Ureter (tissue), 1 donor: ENCODE measurements at regions not wholly inside any gene's neighbourhood (a gene's known extent, or its start where the extent isn't known, plus 50 kb on each side); places are given as distances from the start of the nearest gene placed in this dataset.

ENCODE experiments used
- DNase-seq: peaks from one replicate; pipeline ENCODE4 v3.0.0-alpha.2; 2020; ENCODE audit warnings: low spot score
- donor health status: DM: yes; HTN: yes; CAD: no.

DNA sequence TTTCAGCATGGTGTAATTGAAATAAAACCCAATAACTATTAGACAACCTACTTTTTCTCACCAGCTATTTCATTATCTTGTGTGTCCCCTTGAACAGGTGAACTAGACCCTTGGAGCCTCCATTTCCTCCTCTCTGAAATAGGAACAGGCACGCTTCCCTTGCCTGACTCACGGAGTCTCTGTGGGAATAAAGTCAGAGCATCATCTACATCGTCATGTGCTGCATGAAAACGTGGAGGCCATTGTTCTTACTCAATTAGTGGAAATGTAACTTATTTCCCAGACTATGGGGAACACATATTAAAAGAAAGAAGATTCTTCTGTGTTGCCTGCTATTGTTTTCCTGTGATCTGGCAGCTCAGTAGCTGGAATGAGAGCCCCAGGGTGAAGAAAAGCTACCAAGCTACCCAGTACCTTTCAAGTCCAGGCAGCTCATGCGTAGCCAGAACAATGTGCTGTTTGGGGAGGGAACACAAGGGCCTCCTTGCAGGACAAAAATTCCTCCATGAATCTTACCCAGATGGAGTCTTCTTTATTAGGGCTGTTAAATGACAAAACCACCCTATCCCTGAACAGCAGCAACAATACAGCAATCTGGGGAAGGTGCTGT is 59.8 kb downstream of the SOX11 start:
- no peak for DNase-seq

DNA sequence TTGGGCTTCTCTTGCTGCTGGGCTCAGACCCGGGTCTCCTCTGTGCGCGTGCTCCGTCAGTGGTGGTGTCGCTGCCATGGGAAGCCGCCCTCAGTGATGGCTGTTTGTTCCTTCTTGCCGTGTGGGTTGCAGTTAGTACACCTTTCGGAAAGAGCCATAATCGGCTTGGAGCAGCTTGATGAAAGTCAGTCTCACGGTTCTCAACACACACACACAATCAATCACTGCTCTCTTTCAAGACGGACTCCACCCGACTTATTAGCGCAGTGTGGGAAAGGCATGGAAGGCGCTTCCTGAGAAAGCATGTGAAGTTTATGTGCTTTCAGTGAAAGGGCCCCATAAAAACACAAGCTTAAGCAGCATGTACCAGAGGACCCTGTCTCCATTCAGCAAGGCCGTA is 64.1 kb downstream of the SOX11 start:
- DNase-seq, result no peak

DNA sequence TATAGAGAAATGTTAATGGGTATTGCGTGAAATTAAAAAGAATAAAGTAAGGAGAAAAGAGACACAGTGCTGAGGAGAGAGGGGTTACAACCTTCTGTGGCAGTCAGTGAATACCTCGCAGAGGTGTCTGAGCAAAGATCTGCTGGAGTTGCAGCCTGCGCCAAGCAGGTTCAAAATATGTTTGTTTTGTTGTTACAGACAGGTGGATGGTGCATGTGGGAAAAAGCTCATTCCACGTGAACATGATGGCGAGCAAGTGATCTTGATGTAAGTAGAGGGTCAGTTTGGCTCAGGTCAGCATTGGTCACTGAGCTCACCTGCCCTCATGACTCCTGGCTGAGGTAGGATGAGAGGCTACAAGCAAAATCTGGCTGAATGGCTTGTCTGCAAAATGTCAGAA is 66.2 kb downstream of the SOX11 start:
- no peak for DNase-seq

DNA sequence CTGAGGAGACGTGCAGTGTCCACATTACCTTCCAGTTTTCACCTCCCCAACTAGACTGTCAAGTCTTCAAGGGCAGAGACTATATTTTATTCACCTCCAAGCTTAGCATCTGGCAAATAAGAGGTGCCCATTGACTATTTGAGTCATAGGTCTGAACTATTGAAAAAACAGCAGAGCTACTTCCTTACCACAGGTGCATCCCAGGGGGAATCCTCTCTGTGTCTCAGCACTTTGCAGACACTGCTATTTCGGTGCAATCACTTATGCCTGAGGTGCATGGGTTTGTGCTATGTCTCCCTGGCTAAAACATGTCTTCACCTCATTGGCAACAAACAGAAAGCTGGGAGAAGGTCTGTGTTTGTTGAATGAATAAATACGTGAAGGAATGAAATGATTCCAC is 67.8 kb downstream of the SOX11 start:
- no peak for DNase-seq

DNA sequence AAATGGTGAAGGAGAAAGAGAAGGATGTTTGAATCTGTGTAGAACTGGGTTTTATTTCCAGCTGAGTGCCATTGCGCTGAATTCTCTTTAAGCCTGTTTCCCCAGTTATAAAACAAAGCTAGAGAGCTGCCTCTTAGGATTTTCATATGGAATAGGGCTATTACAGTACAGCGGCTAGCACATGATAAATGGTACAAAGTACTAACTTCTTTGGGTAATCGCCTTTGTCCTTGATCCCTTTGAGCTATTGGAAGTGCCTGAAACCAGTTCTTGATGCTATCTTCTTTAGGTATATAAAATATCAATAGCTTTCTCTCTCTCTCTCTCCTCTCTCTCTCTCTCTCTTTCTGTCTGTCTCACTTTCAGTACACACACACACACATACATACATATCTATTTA is 71.3 kb downstream of the SOX11 start:
- DNase-seq, result no peak

DNA sequence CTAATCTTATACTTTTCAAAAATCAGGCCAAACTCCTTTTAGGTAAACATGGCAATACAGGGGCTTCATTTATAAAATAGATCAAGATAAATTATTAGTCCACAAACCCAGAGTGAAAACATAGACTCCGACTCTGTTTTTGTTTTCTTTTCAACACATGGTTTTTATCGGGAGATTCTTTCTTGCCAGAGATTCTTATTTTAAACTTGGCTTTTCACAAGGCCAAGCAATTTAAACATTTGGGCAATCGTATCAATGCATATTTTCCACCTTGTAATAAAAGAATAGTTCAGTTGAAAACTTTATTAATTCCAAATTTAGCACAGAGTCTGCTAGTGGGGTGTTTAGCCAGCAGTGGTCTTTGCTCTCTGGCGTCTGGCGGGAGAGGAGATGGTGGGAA is 71.9 kb downstream of the SOX11 start:
- DNase-seq, result no peak

DNA sequence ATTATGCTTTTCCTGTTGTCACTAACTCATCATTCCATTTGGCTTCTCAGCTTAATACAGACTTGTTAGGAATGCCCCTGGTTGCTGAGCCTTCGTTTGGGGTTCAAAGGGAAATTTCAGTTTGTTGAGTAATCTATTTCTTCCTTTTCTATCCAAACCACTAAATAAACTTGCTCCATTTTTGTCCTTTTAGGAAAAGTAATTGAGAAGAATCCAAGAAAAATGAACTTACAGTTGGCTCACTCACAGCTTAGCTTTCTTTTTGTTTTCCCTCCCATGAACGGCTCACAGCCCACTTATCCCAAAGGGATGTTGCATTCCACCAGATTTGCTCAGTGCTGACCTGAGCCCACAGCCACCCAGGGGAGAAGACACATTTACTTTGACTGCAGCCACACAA is 73.9 kb downstream of the SOX11 start:
- DNase-seq, result no peak

DNA sequence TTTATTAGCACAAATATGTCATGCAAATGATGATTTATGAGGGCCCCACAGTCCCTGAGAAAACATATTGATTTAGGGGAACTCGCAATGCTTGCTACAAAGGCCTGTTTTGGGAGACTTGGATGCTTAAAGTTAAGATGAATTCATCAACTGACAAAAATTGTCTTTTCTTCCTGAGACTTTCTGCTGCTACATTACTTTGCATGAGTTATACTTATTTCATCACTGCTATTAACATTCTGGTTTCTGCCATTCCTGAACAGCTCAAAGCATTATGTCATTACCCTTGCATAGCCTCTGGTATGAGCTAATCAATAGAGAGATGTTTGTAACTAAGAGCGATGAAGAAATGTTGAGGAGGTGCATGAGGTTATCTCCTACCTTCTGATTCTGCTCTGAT is 74.4 kb downstream of the SOX11 start:
- DNase-seq, result no peak

DNA sequence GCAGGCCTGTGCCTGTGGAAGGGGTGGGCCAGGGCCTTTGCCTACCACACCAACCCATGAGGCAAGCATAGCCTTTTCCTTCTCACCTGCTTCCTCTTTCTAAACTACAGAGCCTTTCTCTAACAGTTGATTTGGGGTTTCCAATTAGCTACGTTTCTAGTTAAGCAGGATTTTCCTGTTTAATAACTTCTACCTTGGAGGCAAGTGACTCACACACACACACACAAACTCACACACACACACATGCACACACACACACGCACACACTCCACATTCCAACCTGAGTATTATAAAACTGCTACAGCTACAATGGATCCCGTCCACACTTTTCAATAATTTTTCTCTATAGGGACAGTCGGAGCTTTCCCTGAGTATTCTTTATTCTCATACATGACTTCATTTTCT is 84.9 kb downstream of the SOX11 start:
- DNase-seq, result no peak

DNA sequence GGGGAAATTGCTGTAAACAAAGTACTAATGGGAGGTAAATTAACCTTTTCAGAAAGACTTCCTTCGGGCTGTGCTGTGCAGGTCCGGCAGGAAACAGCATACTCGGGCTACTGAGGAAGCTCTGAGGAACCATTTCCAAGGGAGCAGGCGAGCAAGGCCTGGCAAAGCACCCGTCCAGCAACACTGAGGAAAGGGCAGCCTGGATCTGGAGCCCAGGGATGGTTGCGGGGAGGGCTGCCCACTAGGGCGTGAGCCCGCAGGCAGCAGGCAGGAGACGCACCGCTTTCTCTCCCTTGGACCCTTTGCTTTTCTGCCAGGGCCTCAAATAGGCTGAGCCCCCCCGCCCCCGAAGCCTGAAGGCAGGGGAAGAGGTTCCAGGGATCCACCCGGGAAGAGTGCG is 89.5 kb downstream of the SOX11 start:
- no peak for DNase-seq

DNA sequence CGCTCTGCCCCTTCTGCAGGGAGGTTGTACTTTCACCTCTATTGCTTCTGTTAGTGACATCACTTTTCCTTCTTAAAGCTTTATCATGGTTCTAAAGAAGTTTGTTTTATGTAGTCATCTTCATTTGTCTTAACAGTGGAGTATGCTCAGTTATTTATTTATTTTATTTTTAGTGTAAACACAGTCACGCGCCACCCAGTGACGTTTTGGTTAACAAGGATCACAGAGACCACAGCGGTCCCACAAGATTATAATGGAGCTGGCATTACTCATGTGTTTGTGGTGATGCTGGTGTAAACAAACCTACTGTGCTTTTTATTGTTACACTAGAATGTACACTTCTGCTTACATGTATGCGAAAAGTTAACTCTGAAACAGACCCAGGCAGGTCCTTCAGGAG is 89.9 kb downstream of the SOX11 start:
- DNase-seq, result no peak

DNA sequence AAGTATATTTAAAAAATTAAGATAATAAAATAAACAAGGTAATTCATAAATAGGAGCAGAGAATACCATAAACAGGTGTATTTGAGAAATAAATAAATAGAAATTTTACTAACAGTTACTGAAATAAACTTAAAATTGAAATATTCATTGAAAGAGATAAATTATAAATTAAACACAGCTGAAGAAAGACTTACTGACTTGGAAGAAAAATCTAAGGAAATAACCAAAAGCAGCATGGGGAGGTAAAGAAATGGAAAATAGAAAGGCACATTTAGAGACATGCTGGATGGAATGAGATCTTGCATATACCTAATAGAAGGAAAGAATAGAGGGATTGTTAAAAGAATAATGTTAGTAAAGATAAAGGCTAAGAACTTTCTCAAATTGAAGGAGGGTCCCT is 96.3 kb downstream of the SOX11 start:
- DNase-seq, result no peak

DNA sequence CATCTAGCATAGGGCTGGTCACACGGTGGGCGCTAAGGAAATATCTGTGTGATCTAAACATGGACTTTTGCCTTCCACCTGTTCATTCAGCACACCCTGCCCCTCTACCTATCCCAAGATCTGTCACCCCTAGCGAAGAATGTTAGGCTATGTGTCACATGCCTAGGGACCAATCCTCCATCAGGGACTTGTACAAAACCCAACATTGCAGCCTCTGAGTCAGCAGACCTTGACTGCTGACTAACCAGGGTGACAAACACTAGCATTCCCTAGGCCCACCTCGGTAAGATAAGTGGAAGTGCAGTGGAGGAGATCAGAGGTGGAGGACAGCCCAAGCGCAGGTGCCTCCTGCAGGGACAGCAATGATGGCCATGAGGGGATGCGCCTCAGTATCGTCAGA is 99.2 kb downstream of the SOX11 start:
- no peak for DNase-seq

DNA sequence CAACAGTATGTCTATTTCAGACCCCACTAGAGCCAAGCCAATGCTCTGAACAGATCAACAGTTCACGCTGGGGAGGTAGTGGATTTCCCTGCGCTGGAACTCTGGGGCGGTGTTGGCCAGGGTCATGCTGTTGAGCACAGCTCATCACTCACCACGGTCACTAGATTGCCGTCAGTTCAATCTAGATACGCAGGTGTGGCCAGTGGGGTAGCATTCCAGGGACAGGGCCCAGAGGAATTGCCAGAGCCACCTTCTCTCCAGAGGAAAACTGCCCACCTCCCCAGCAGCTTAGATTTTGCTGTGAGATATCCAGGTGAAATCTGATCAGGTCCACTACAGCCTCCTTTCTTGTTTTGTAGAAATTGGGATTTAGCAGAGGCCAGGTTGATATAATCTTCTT is 101.8 kb downstream of the SOX11 start:
- no peak for DNase-seq

DNA sequence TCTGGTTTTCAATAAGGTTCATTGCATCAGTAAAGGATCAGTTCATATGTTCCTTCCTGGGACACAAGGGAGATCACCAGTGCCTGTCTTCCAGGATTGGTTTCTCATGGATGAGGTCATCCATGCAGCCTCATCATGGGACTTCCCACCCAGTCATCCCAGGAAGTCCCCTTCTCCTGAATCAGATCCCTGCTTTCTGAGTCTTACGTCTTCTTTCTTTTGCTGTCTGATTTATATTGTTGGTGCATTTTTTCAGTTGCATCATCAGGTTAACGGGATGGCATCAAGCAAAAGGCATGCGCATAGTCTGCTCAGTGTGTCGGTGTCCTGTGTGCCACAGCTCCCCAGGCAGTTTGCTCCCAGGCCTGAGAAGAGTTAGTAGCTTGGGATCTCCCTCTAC is 105.9 kb downstream of the SOX11 start:
- no peak for DNase-seq

DNA sequence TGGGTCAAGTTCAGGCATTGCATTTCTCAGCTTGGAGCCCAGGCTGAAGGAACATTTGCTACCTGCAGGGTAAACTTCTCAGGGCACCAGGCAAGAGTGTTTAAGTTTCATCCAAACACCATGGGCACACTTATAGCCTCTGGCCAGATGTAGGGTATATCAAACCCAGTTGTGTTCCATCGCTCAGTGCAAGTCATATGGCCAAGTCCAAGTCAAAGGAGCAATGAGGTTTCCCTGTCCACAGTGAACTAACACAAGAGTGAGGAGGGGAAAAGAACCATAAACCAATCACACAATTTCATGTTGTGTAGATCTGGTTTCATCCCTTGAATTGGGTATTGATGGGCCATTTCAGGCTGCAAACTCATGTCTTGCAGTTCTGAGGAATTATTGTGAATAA is 107.2 kb downstream of the SOX11 start:
- no peak for DNase-seq

DNA sequence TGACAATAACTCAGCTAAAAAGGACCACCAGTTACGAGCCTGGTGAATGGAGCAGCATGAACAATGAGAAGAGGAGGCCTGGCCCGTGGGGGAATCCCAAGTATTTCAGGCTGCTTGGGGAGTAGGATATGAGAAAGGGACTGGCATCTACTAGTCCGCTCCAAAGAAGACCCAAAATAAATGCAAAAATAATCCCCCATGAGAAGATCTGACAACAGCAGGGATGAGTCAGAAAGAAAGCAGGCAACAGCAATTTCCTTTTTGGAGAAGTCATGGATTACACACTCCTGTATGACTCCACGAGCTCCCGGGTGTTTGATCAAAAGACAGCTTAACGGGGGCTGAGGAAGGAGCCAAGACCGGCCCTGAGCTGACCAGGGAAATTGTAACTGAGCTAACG is 111.4 kb downstream of the SOX11 start:
- no peak for DNase-seq

DNA sequence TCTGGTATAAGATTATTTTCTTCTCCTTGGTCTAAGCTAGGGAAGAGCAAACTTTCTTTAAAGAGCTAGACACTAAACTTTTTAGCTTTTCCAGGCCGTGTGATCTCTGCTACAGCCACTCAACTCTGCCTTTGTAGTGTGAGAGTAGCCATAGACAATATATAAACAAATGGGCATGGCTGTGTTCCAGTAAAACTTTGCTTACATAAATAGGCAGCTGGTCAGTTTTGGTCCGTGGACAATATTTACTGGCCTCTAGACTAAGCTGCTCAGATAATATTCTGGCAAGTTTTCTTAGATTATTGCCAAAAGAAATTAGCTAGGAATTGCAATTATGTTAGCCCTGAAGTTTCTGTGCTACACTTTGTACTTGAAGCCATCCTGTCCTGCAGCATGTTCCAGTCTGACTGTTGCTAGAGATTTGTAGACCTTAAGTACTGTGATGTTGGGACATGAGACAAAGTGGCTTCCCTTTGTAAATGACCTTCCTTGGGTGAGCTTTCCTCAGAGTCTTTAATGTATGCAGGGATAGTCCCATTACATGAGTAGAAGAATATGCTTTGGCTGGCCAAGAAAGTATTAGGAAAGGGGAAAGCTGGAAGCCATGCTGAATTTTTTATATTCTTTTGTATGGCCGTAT is 126.9 kb downstream of the SOX11 start:
- no peak for DNase-seq

DNA sequence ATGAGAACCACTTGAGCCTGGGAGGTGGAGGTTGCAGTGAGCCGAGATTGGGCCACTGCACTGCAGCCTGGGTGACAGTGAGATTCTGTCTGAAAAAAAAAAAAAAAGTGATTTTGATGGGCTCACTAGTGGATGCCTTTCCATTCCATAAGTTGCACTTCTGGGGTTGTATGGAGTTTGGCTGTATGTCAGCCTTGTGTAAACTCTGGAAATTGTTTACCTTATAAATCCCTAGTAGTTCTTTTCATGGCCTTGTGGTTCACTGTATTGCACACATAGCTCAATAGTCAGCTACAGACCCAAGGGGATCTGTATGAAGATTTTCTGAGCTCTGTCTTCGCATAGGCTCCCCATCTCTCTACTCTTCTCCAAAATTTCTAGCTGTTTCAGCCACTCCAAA is 131.9 kb downstream of the SOX11 start:
- no peak for DNase-seq

DNA sequence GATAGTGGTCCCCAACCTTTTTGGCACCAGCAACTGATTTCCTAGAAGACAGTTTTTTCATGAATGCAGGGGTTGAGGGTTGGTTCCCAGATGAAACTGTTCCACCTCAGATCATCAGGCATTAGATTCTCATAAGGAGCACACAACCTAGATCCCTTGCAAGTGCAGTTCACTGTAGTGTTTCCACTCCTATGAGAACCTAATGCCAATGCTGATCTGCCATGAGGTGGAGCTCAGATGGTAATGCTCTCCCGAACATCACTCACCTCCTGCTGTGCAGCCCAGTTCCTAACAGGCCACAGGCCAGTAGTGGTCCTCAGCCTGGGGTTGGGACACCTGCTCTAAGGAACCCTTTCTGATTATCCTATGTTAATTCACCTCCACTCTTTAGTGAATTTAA is 133.5 kb downstream of the SOX11 start:
- DNase-seq, result no peak

DNA sequence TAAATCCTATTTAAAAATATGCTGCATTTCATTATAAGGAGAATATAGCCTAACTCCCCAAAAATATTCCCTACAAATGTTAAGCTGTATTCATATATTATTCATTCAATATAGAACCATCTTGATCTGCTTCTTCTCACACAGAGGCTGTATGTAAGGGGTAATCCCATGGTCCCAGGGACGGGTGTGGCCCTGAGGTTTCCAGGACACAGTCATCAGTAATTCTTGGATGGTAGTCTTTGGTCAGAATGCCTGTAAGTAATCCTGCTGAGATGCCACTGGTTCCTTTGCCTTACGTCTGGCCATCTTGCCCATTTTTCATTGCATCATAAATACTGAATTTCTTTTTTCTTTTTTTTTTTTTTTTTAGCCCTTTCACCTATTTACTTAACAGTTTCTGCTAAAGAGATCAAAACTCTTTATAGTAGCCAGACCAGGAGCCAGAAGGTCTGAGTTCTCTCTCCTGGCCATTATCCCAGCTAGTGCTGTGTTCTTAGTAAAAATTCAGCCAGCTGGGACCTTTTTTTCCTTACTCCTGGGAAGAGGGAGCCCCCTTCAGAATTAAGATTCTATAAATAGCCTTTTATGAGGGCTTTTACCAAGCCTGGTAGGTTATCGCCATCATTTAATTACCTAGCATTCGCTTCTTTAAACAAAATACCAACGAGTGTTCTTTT is 134.9 kb downstream of the SOX11 start:
- no peak for DNase-seq

DNA sequence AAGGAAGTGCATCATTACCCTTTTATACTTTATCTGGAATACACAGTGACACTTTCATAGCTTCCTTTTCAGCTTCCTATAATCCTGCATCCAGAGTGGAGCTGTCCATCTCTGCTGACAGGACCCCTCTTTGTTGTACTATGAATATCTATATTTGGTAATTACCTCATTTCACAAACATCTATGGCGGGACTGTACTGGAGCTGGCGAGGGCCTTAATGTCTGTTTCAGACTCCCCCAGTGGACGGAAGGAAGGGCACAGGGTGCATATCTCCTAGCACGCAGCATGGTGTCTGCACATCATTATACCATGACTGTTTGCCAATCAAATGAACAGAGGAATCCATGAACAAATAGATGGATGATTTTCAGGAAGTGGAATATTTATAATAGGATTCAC is 142.3 kb downstream of the SOX11 start:
- no peak for DNase-seq

DNA sequence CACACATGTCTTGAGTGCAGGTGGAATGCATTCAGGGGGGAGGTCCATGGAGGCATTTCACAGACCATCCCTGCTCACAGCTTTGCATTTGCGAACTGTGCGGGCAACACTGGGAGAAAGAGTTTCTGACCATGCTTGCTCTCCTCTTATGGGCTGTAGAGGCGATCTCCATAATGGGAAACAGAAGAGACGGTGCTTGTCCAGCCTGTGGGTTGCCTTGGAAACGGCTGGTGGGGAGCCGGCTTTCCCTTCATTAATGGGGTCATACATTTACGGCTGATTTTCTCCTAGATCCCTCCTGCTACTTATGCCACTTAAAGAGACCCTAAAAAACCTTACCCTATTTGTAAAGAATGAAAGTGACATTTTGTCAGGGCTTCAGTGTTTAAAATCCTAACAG is 147.4 kb downstream of the SOX11 start:
- DNase-seq, result no peak

DNA sequence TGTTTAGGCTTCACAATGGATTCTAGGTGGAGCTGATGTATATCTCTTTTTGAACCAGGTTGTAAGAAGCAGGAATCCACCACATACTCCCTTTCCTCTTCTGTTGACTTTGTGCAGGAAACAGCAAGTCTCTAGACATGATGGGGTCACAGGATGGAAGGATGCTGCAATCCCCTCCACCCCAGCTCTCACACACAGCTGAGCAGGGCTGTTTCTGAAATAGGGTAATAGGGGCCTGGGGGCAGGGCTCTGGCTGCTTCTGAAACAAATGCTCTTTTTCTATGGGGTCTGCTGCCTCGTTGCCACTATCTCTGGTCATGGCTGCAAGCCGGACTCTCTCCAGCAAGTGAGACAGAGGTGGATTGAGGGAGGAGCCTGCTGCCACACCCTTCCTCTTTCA is 148.9 kb downstream of the SOX11 start:
- no peak for DNase-seq
